SU-DHL-6 (cell line): ENCODE measurements at regions not wholly inside any gene's neighbourhood (a gene's known extent, or its start where the extent isn't known, plus 50 kb on each side); places are given as distances from the start of the nearest gene placed in this dataset.

ENCODE experiments used
- H2AFZ ChIP-seq: fragments of 200-600 bp; sonication (generic); 2 replicates; pipeline ENCODE4 v1.6.1; 2014; ENCODE audit warnings: low read depth, mild to moderate bottlenecking, moderate library complexity, mixed read lengths, antibody characterized with exemption, low read length; ENCODE audit not compliant: severe bottlenecking
- H3F3A ChIP-seq: fragments of 200-600 bp; shearing (Covaris generic); 2 replicates; pipeline ENCODE4 v1.6.0; 2016; ENCODE audit warnings: antibody characterized with exemption, mild to moderate bottlenecking; ENCODE audit not compliant: insufficient read depth
- H3K27ac ChIP-seq: fragments of 200-600 bp; sonication (generic); 2 replicates; pipeline ENCODE4 v1.5.1; 2016; ENCODE audit warnings: low read depth, mild to moderate bottlenecking, low read length, moderate library complexity, mixed read lengths
- H3K27me3 ChIP-seq: fragments of 200-600 bp; sonication (generic), shearing (Covaris generic); 2 replicates; pipeline ENCODE4 v1.6.0; 2014; ENCODE audit warnings: mild to moderate bottlenecking, low read length
- H3K36me3 ChIP-seq: fragments of 200-600 bp; sonication (generic); 2 replicates; pipeline ENCODE4 v1.6.1; 2014; ENCODE audit warnings: mild to moderate bottlenecking, low read length, mixed read lengths
- H3K4me2 ChIP-seq: fragments of 300-600, 200-600 bp; shearing (Covaris generic), sonication (generic); 2 replicates; pipeline ENCODE4 v1.6.0; 2014; ENCODE audit warnings: low read length, low read depth, mild to moderate bottlenecking; ENCODE audit not compliant: poor library complexity, severe bottlenecking
- H3K4me3 ChIP-seq: fragments of 200-600 bp; sonication (generic); 2 replicates; pipeline ENCODE4 v1.5.1; 2014; ENCODE audit warnings: antibody characterized with exemption, low read length, mild to moderate bottlenecking, mixed read lengths; ENCODE audit not compliant: insufficient read depth, poor library complexity, severe bottlenecking
- H3K79me2 ChIP-seq: fragments of 200-600 bp; sonication (generic); 2 replicates; pipeline ENCODE4 v1.6.1; 2014; ENCODE audit warnings: mild to moderate bottlenecking, low read length, moderate library complexity; ENCODE audit not compliant: insufficient read depth
- H3K9ac ChIP-seq: fragments of 200-600 bp; sonication (generic); 2 replicates; pipeline ENCODE4 v1.7.0; 2014; ENCODE audit warnings: mild to moderate bottlenecking, low read length
- H3K9me2 ChIP-seq: fragments of 200-600 bp; sonication (generic); replicated peaks from 2 replicates; pipeline ENCODE4 v1.6.1; 2014; ENCODE audit warnings: low read length; ENCODE audit not compliant: insufficient read depth
- H3K9me3 ChIP-seq: fragments of 200-600 bp; sonication (generic); 2 replicates; pipeline ENCODE4 v1.6.1; 2014; ENCODE audit warnings: low read length, mixed read lengths; ENCODE audit not compliant: insufficient read depth
- H4K20me1 ChIP-seq: fragments of 200-600 bp; sonication (generic); 2 replicates; pipeline ENCODE4 v1.6.1; 2014; ENCODE audit warnings: low read depth, mild to moderate bottlenecking, antibody characterized with exemption, low read length, moderate library complexity, mixed read lengths
- CTCF ChIP-seq: fragments of 200-600 bp; sonication (generic); IDR thresholded peaks from one replicate; pipeline ENCODE4 v1.5.1; 2017; ENCODE audit warnings: antibody characterized with exemption, mild to moderate bottlenecking, low read length, moderate library complexity; ENCODE audit not compliant: insufficient read depth, poor library complexity, severe bottlenecking
- EZH2phosphoT487 ChIP-seq: fragments of 200-600 bp; sonication (generic), shearing (Covaris generic); conservative IDR thresholded peaks from 2 replicates; pipeline ENCODE4 v1.6.1; 2018; ENCODE audit warnings: mild to moderate bottlenecking, antibody characterized with exemption, low read length, moderate library complexity, mixed read lengths

- no peaks in the 10 kb centered on the region for H3K9me3 ChIP-seq
- TF ChIP-seq CTCF (no peak), EZH2phosphoT487 (no peak)
- no peak overlapping the region for H3K27ac ChIP-seq
- no peak overlapping the region for H3K9ac ChIP-seq
- H3K36me3 ChIP-seq, result no peaks in the 10 kb centered on the region
- H3K4me2 ChIP-seq, result no peak overlapping the region
- no peaks in the 10 kb centered on the region for H3K27me3 ChIP-seq
- no peaks in the 10 kb centered on the region for H3F3A ChIP-seq
- H3K9me2 ChIP-seq, result no peaks in the 10 kb centered on the region
- H3K4me3 ChIP-seq, result no peak overlapping the region
- no peaks in the 10 kb centered on the region for H4K20me1 ChIP-seq
- H2AFZ ChIP-seq, result no peak overlapping the region
- H3K79me2 ChIP-seq, result no peaks in the 10 kb centered on the region
These were observed 103.0 kb upstream of the CDH6 start for GRCh38 chr5:31090467-31090866.

DNA sequence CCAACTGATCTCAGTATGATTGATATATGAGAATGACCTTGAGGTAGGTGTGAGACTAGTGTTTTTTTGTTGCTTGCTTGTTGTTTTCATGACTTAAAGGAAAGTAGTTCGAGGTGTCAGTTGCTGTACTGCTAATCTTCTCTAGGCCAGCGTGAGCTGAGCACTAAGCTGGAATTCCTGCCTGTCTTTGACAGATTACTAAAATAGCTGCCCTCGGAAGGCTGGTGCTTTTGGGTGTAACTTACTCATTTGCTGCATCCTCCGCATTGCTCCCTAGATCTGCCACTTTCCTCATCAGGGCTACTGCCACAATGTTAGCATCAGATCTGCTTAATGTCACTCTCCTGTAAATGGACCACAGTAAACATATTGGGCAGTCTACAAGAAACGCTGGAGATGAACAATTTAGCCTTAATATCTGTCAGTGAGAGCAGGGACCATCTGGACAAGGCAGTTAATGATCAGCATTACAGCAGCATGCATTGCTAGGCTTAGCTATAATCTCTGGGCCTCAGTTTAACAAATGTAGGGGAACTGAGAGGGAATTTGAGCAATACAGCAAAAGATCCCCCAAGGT lies 106.6 kb upstream of the CDH6 start:
- no peaks in the 10 kb centered on the region for H3K27me3 ChIP-seq
- no peak overlapping the region for H3K4me2 ChIP-seq
- no peaks in the 10 kb centered on the region for H3K9me3 ChIP-seq
- H4K20me1 ChIP-seq, result no peaks in the 10 kb centered on the region
- H3K4me3 ChIP-seq, result no peak overlapping the region
- H3K27ac ChIP-seq, result no peak overlapping the region
- no peaks in the 10 kb centered on the region for H3K36me3 ChIP-seq
- no peaks in the 10 kb centered on the region for H3F3A ChIP-seq
- H3K79me2 ChIP-seq, result no peaks in the 10 kb centered on the region
- H3K9me2 ChIP-seq, result no peaks in the 10 kb centered on the region
- TF ChIP-seq EZH2phosphoT487 (no peak), CTCF (no peak)
- no peak overlapping the region for H3K9ac ChIP-seq
- no peak overlapping the region for H2AFZ ChIP-seq

DNA sequence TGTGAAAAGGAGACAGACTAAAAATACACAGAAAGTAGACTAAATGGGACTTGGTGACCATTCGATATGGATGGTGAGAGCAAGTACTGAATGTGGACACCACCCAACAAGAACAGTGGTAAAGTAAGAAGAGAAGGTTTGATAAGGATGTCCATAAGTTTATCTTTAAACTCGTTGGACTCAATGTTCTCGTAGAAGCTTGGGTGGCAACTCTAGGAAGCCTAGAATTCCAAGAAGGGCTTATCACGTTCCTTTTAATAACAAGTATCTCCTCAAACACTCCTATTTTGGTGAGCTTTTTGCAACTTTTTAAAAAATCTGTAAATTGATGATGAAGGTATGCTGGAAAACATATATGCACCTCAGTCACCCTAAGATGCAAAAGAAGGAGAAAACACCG lies 108.6 kb upstream of the CDH6 start:
- no peak overlapping the region for H3K4me2 ChIP-seq
- H3K27ac ChIP-seq, result no peak overlapping the region
- no peak overlapping the region for H3K4me3 ChIP-seq
- no peak overlapping the region for H3K9ac ChIP-seq
- TF ChIP-seq EZH2phosphoT487 (no peak), CTCF (no peak)
- no peak overlapping the region for H2AFZ ChIP-seq
- H3K9me2 ChIP-seq, result no peaks in the 10 kb centered on the region
- no peaks in the 10 kb centered on the region for H3K27me3 ChIP-seq
- H3K79me2 ChIP-seq, result no peaks in the 10 kb centered on the region
- no peaks in the 10 kb centered on the region for H3F3A ChIP-seq
- no peaks in the 10 kb centered on the region for H4K20me1 ChIP-seq
- H3K9me3 ChIP-seq, result no peaks in the 10 kb centered on the region
- H3K36me3 ChIP-seq, result no peaks in the 10 kb centered on the region

- TF ChIP-seq CTCF, result no peak
- no peak for TF ChIP-seq EZH2phosphoT487
- Histone ChIP-seq H3K27ac (no peak overlapping the region), H2AFZ (no peak overlapping the region), H3F3A (no peaks in the 10 kb centered on the region), H3K79me2 (no peaks in the 10 kb centered on the region), H3K36me3 (no peaks in the 10 kb centered on the region), H3K4me2 (no peak overlapping the region), H3K9ac (no peak overlapping the region), H3K27me3 (no peaks in the 10 kb centered on the region), H3K9me2 (no peaks in the 10 kb centered on the region), H4K20me1 (no peaks in the 10 kb centered on the region), H3K9me3 (no peaks in the 10 kb centered on the region), H3K4me3 (no peak overlapping the region)
These were observed 110.1 kb upstream of the CDH6 start for GRCh38 chr5:31083364-31083763.
